ENCODE measurements at regions not wholly inside any gene's neighbourhood (a gene's known extent, or its start where the extent isn't known, plus 50 kb on each side); places are given as distances from the start of the nearest gene placed in this dataset.
"Not testable (repeated sequence)": the region's sequence is repeated elsewhere in the genome, so short reads cannot be mapped to it uniquely, and the experiment has no call there.

- TF ChIP-seq POLR2A, CTCF (IDR thresholded peaks at IDR 0.05): not testable (repeated sequence)
These were observed 192.7 kb downstream of the POTEG start for GRCh38 chr14:19241451-19241850.
